HG02798 (cell line): ENCODE measurements at regions not wholly inside any gene's neighbourhood (a gene's known extent, or its start where the extent isn't known, plus 50 kb on each side); places are given as distances from the start of the nearest gene placed in this dataset.

ENCODE experiments used
- ATAC-seq: cut with Tn5 transposase; IDR thresholded peaks from one replicate; pipeline ENCODE4 v1.9.1; 2021; ENCODE audit warnings: mild to moderate bottlenecking; ENCODE audit not compliant: unreplicated experiment, poor library complexity

- no peak for ATAC-seq
Observed at GRCh38 chr9:24488896-24489295, 56.8 kb downstream of the IZUMO3 start.

DNA sequence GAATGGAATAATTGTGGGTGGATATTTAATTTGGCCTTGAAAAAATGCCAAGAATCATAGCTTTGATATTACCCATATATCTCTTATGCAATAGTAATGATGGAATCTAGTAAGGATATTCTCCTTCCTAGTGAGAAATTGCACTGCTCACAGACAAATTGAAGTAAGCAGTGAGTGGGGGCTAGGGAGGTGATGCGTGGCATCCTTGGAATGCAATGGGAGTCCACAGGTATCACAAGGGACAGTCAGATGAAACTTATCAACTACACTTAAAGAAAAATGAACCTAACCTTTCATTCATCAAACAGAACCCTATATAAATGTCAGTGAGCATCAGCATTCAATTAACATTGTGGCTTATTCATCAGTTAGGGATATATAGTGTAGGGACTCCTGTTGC lies 57.8 kb downstream of the IZUMO3 start:
- no peak for ATAC-seq

DNA sequence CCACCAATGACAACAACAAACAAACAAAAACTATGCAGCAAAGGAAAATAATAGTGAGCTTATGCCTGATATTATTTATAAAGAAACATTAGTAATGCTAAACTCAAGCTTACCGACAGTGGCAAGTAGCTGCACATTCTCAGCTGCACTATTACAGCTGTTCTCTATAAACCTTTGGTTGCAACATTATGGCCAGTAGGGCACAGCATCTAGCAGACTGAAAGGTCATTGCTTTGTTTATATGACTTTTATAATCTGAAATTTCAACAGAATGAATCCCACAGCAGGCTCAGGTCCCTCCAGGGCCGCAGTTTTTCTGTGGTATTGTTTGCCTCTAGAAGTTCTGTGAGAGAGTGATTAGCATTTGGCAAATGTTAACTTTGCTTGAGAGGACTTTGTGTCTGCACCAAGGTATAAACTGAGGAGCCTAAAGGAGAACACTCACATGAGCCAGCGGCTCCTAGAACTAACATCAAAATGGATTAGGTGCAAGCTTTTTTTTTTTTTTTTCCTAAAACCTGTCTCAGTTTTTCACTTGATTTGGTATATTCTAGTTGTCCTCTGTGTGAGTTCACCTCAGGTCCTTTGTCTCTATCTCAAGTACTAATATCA lies 58.3 kb downstream of the IZUMO3 start:
- ATAC-seq = no peak

- no peak for ATAC-seq
Observed at GRCh38 chr9:24479361-24480059, 66.2 kb downstream of the IZUMO3 start.

DNA sequence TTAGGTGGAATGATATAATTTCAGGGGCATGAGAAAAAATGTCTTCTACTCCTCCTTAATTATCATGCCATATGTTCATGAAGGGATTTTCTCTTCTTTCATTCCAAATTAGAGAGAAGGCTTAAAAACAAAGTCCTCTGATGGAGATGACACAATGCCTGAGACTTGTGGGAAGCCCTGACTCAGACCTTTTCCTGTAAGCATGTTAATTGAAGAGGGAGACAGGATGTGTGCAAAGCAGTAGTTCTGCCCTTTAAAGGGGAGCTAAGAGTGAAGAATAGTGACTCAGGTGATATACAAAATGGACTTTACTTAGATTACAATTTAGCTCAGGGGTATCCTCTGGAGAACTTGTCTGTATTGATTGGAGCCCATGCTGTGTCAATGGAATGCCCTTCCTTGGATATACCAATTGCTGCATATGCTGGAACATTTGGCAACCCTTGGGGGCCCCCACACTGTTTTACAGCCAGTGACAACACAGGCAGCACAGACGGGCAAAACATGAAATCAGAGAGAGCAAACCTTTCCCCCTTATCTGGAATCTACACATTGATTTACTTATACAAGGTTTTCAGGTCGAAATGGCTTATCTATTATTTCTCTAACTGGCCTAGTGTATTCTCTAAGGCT lies 81.3 kb downstream of the IZUMO3 start:
- no peak for ATAC-seq

DNA sequence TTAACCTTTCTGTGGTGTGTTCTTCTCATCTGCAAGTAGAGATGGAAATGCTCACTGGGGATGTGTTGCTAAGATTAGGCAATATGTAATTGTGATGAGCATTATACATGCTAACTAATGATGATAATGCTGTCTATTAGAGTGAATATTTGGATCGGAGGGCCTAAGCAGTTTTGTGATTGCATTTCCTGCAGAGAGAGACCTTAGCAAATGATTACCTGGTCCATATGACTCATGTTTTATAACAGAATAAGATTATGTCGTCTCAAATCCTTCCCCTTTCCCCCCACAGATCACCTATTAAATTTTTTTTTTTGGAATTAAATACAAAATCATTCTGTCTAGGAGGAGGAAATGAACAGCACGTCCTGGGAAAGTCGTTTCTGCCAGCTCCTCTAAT lies 82.7 kb downstream of the IZUMO3 start:
- ATAC-seq = no peak

DNA sequence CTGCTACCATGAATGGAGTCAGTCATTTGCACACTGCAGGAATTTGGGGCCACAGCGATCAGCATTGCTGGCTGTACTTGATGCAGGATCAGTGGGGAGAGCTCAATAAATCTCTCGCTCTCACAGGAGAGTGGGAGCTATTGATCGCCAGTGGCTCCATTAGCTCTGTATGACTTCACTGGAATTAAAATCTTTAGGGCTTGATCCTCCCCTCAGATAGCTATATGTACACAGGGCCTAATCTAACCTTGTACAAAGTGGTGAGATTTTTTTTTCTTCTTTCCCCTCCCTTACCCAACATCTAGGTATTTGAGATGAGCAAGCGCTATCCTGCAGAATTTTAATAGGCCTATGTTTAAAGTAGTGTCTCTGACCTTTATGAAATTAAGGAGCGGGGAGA lies 84.9 kb downstream of the IZUMO3 start:
- ATAC-seq = no peak

DNA sequence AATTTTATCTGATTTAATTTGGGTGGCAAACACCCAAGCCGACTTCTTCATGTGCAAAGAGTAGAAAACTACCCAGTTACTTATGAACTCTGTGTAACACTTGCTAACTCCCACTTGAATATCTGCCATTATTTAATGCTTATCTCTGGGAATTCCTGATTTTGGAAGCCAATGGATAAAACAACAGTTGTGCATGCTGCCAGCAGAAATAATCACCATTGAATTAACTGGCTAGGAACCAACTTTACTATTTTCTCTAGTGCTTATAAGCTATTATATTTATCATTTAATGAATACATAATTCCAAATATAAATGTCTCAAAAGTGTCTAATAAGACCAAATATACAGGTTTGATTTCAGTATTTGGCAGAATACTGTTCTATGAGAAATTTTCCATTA lies 85.7 kb downstream of the IZUMO3 start:
- no peak for ATAC-seq

DNA sequence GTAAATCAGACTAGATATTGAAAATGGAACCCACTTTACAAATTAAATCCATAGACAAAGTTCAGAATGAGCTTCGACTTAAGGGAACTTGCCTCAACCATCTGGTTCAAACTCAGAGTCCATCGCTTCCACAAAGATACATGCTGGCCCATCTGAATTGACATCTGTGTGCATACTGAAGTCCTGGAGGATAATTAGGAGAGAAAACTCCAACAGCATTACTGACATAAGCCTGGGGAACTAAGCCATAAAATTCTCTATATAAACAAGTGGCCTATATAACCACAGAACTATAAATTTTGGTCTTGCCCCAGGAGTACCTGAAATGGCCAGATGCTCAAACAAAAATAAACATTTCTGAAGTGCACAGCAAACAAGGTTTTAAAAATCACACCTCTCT lies 94.4 kb downstream of the IZUMO3 start:
- no peak for ATAC-seq

DNA sequence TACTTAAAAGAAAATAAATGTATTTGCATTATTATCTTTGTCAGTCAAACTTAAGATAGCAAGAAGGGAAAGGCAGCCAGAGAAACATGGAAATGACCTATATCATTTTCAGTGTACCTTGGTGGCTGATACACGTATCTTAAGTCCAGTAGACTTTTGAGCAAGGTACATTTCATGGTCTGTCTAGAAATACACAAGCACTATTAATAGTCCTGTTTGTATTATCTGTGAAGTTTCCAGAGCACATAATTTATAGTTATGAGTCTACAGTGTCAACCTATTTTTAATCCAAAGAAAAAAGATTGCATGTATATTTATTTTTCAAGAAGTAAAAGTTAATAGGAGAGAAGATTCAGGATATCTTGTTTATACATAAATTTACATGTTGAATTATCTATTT lies 95.7 kb downstream of the IZUMO3 start:
- ATAC-seq = no peak

DNA sequence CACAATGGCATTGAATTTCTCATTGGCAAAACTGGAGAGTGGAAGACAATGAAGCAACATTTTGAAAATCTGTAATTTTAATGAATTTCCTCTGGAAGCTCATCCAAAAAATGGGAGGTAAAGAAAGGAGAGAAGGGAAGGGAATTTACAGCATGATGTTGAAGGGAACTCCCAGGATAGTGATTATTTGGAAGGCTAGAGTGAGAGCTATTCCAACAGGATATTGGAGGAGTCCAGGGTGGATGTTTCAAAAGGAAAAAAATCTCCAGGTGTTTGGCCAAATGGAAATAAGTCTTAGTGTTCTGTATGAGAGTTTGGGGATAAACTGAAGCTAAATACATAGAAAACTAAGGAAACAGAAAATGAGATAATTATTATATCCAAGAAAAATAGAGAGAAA lies 106.2 kb downstream of the IZUMO3 start:
- ATAC-seq = no peak

- ATAC-seq = no peak
Observed at GRCh38 chr9:24438876-24439275, 106.8 kb downstream of the IZUMO3 start.

- no peak for ATAC-seq
Observed at GRCh38 chr9:24436761-24437160, 108.9 kb downstream of the IZUMO3 start.

GRCh38 chr9:24434183-24434582 lies 111.5 kb downstream of the IZUMO3 start:
- ATAC-seq = no peak

DNA sequence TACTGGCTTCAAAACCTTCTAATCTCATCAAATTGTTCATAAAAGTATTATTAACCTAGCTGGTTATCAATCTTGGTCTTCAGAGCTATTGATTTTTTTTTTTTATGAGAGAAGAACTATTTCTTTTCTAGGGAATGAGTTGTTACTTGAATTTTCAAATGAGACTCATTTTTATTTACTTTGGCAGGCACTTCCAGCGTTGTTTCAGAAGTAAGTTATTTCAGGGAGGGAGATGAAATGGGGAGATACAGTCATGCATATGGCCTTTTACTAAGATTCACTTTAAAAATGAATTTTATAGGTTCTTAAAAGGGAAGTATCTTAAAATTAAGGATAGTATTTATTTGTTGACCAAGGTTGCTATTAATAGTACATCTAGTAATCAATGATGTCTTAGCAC lies 129.6 kb downstream of the IZUMO3 start:
- no peak for ATAC-seq

DNA sequence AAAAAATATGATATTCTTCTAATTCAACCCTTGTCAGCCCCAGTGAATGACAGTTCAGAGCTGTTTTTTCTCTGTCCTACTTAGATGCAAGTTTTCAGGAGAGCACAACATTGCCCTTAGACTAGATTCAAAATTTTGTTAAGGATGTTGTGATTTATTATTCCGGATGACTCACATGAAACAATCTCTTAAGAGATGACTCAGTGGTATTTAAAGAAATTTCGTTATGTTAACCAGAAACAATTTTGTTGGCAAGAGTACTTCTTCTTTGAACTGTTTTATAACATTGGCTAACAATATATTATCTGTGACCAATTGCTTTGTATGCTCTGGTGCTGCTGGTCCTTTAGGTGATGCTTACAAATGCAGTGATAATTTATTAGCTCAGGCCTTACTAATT lies 132.0 kb downstream of the IZUMO3 start:
- ATAC-seq = no peak

GRCh38 chr9:24398466-24398865 lies 147.2 kb downstream of the IZUMO3 start:
- no peak for ATAC-seq

- no peak for ATAC-seq
Observed at GRCh38 chr9:24391095-24391494, 154.6 kb downstream of the IZUMO3 start.

- ATAC-seq = no peak
Observed at GRCh38 chr9:24385077-24385476, 160.6 kb downstream of the IZUMO3 start.

GRCh38 chr9:24382566-24382965 lies 163.1 kb downstream of the IZUMO3 start:
- no peak for ATAC-seq

DNA sequence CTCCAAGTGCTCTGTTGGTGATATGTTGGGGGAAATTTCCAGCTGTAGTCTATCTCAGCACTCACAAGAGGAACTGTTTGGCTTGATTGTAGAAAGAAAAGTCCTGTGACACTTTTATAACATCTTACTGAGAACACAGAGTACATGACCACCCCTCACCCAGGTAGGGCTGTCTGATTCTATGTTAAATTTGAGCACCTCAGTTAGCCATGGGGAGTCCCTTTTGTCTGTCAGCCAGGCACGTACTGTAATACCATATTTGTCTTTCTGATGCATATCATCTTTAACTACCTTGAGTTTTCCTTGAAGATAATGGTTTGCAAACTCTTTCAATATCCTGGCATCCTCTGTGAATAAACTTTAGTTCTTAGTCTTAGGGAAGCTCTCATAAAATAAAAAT lies 164.5 kb downstream of the IZUMO3 start:
- ATAC-seq = no peak

GRCh38 chr9:24359046-24359445 lies 186.7 kb downstream of the IZUMO3 start:
- ATAC-seq = no peak
